ENCODE measurements at regions not wholly inside any gene's neighbourhood (a gene's known extent, or its start where the extent isn't known, plus 50 kb on each side); places are given as distances from the start of the nearest gene placed in this dataset.

GRCh38 chr4:23333946-23334878 is 555.6 kb downstream of the PPARGC1A start:
- DNase-seq = peak; percentile 97
- Histone ChIP-seq H3K4me1 (ENCODE audit: low read length) (peaks cover 52% of the 10 kb centered on the region), H4K20me1 (ENCODE audit: insufficient read depth, low read length) (no peaks in the 10 kb centered on the region), H3F3A (ENCODE audit: insufficient read depth, low read length) (peaks cover 34% of the 10 kb centered on the region), H3K9me3 (replicated peaks; ENCODE audit: insufficient read depth, low read length) (no peaks in the 10 kb centered on the region), H3K4me2 (ENCODE audit: low read depth, low read length) (peak overlapping the region; percentile 79), H3K79me2 (ENCODE audit: low read length) (no peaks in the 10 kb centered on the region), H3K9me2 (replicated peaks; ENCODE audit: insufficient read depth, low read length) (no peaks in the 10 kb centered on the region), H3K27me3 (replicated peaks; ENCODE audit: insufficient read depth, low read length) (no peaks in the 10 kb centered on the region), H3K4me3 (ENCODE audit: low read length) (peak overlapping the region; percentile 39), H3K9ac (ENCODE audit: low read length) (peak overlapping the region; percentile 79), H3K36me3 (replicated peaks; ENCODE audit: insufficient read depth, low read length) (no peaks in the 10 kb centered on the region), H2AFZ (ENCODE audit: low read length) (peak overlapping the region; percentile 65), H3K27ac (ENCODE audit: low read length) (peak overlapping the region; percentile 98)
- TF ChIP-seq EZH2phosphoT487 (IDR thresholded peaks at IDR 0.05; ENCODE audit: low read length) = no peak
- TF ChIP-seq, protein P1, sequence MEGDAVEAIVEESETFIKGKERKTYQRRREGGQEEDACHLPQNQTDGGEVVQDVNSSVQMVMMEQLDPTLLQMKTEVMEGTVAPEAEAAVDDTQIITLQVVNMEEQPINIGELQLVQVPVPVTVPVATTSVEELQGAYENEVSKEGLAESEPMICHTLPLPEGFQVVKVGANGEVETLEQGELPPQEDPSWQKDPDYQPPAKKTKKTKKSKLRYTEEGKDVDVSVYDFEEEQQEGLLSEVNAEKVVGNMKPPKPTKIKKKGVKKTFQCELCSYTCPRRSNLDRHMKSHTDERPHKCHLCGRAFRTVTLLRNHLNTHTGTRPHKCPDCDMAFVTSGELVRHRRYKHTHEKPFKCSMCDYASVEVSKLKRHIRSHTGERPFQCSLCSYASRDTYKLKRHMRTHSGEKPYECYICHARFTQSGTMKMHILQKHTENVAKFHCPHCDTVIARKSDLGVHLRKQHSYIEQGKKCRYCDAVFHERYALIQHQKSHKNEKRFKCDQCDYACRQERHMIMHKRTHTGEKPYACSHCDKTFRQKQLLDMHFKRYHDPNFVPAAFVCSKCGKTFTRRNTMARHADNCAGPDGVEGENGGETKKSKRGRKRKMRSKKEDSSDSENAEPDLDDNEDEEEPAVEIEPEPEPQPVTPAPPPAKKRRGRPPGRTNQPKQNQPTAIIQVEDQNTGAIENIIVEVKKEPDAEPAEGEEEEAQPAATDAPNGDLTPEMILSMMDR (IDR thresholded peaks at IDR 0.05; ENCODE audit: low read length) = peak; percentile 60

DNA sequence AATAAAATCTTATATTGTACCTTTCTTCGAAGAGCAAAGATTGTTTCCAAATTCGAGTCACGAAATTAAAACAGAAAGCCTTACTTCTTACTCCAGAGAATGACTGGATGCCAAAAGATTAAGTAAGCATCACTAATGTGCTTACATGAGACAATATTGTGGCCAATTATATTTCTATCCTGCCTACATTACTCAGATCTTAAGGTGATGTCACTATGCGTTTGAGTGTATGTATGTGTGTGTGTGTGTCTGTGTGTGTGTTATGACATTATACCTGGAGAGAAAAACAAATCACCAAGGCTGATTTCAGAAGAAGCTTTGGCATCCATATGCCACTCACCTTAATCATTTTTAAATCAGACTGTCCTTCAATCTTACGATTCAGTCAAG is 556.3 kb downstream of the PPARGC1A start:
- peak overlapping the region; percentile 5; the same call in 1 of the 2 replicates for H3K4me3 ChIP-seq (ENCODE audit: low read length)

DNA sequence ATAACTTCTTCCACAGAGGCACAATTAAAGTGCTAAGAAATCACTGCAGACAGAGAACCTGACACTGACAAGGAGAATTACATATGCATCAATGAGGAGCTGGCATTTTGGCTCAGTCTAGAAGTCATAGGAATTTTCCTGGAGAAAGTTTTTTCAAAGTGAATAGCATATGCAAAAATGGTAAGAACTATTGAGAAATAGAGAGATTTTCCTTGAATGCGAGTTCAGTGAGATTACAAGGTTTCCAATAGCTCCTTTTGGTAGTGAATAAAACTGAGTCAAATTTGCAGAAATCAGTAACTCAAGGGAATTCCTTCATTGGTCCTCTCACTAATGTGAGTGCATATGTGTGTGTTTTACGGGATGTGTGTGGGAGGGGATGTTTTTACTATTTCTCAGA is 557.5 kb downstream of the PPARGC1A start:
- no peak for DNase-seq
- TF ChIP-seq, protein P1 (IDR thresholded peaks at IDR 0.05; ENCODE audit: low read length) = no peak
- TF ChIP-seq EZH2 (optimal IDR thresholded peaks at IDR 0.05; ENCODE audit: low read depth, low read length) (no peak), EZH2phosphoT487 (IDR thresholded peaks at IDR 0.05; ENCODE audit: low read length) (no peak)
- Histone ChIP-seq H3F3A (ENCODE audit: insufficient read depth, low read length) (peaks cover 34% of the 10 kb centered on the region), H3K4me2 (ENCODE audit: low read depth, low read length) (no peak overlapping the region), H3K79me2 (ENCODE audit: low read length) (no peaks in the 10 kb centered on the region), H3K27me3 (replicated peaks; ENCODE audit: insufficient read depth, low read length) (no peaks in the 10 kb centered on the region), H3K9ac (ENCODE audit: low read length) (no peak overlapping the region), H2AFZ (ENCODE audit: low read length) (no peak overlapping the region), H3K4me3 (ENCODE audit: low read length) (no peak overlapping the region), H4K20me1 (ENCODE audit: insufficient read depth, low read length) (no peaks in the 10 kb centered on the region), H3K36me3 (replicated peaks; ENCODE audit: insufficient read depth, low read length) (no peaks in the 10 kb centered on the region), H3K9me3 (replicated peaks; ENCODE audit: insufficient read depth, low read length) (no peaks in the 10 kb centered on the region), H3K9me2 (replicated peaks; ENCODE audit: insufficient read depth, low read length) (no peaks in the 10 kb centered on the region), H3K27ac (ENCODE audit: low read length) (no peak overlapping the region), H3K4me1 (ENCODE audit: low read length) (peaks cover 44% of the 10 kb centered on the region)

More for the DNA sequence above, 556.3 kb downstream of the PPARGC1A start:
- Histone ChIP-seq H3K9me3 (replicated peaks; ENCODE audit: insufficient read depth, low read length) (no peaks in the 10 kb centered on the region), H3K4me2 (ENCODE audit: low read depth, low read length) (peak overlapping the region; percentile 79), H3K27me3 (replicated peaks; ENCODE audit: insufficient read depth, low read length) (no peaks in the 10 kb centered on the region), H4K20me1 (ENCODE audit: insufficient read depth, low read length) (no peaks in the 10 kb centered on the region), H3K9me2 (replicated peaks; ENCODE audit: insufficient read depth, low read length) (no peaks in the 10 kb centered on the region), H3K79me2 (ENCODE audit: low read length) (no peaks in the 10 kb centered on the region), H2AFZ (ENCODE audit: low read length) (peak overlapping the region; percentile 12; the same call in 1 of the 2 replicates), H3K4me1 (ENCODE audit: low read length) (peaks cover 52% of the 10 kb centered on the region), H3F3A (ENCODE audit: insufficient read depth, low read length) (peaks cover 34% of the 10 kb centered on the region), H3K9ac (ENCODE audit: low read length) (peak overlapping the region; percentile 79), H3K27ac (ENCODE audit: low read length) (peak overlapping the region; percentile 98), H3K36me3 (replicated peaks; ENCODE audit: insufficient read depth, low read length) (no peaks in the 10 kb centered on the region)
- TF ChIP-seq, protein P1 (IDR thresholded peaks at IDR 0.05; ENCODE audit: low read length) = no peak
- TF ChIP-seq EZH2 (optimal IDR thresholded peaks at IDR 0.05; ENCODE audit: low read depth, low read length) = no peak
- TF ChIP-seq EZH2phosphoT487 (IDR thresholded peaks at IDR 0.05; ENCODE audit: low read length) = no peak
- no peak for DNase-seq
